Ishikawa (cell line): ENCODE measurements at regions not wholly inside any gene's neighbourhood (a gene's known extent, or its start where the extent isn't known, plus 50 kb on each side); places are given as distances from the start of the nearest gene placed in this dataset.

Experiments used
- EP300 ChIP-seq: IDR thresholded peaks from 2 replicates; pipeline ENCODE4 v1.6.1; 2012; ENCODE audit warnings: borderline replicate concordance
- MAX ChIP-seq: IDR thresholded peaks from 2 replicates; pipeline ENCODE4 v1.6.1; 2012
- TAF1 ChIP-seq: IDR thresholded peaks from 2 replicates; pipeline ENCODE4 v1.6.1; 2012; ENCODE audit warnings: low read depth, mild to moderate bottlenecking

- TF ChIP-seq TAF1 (no peak), MAX (no peak), EP300 (no peak)
Observed at GRCh38 chr18:28331551-28331950, 154.6 kb upstream of the CDH2 start.
